DND-41 (cell line): ENCODE measurements at regions not wholly inside any gene's neighbourhood (a gene's known extent, or its start where the extent isn't known, plus 50 kb on each side); places are given as distances from the start of the nearest gene placed in this dataset.

Experiments
- ATAC-seq: fragments of 200-7000 bp; cut with Tn5 transposase; 3 replicates; pipeline ENCODE4 v1.9.1; 2021; ENCODE audit warnings: low read depth; ENCODE audit not compliant: insufficient read depth
- DNase-seq: peaks from one replicate; pipeline ENCODE4 v3.0.0-alpha.2; 2020
- H2AFZ ChIP-seq: 2 replicates; pipeline ENCODE4 v1.6.0; 2012; ENCODE audit warnings: low read depth, low read length
- H3K27ac ChIP-seq: 2 replicates; pipeline ENCODE4 v1.5.1; 2012; ENCODE audit warnings: low read length, inconsistent platforms
- H3K27me3 ChIP-seq: fragments of 200-600 bp; sonication (generic); 2 replicates; pipeline ENCODE4 v1.6.0; 2012; ENCODE audit warnings: low read length, mild to moderate bottlenecking, inconsistent platforms; ENCODE audit not compliant: insufficient read depth, poor library complexity
- H3K36me3 ChIP-seq: 2 replicates; pipeline ENCODE4 v1.5.1; 2012; ENCODE audit warnings: low read length, inconsistent platforms; ENCODE audit not compliant: insufficient read depth
- H3K4me1 ChIP-seq: 2 replicates; pipeline ENCODE4 v1.5.1; 2012; ENCODE audit warnings: mild to moderate bottlenecking, low read length; ENCODE audit not compliant: insufficient read depth
- H3K4me2 ChIP-seq: 2 replicates; pipeline ENCODE4 v1.6.0; 2012; ENCODE audit warnings: mild to moderate bottlenecking, moderate library complexity, low read length, inconsistent platforms; ENCODE audit not compliant: insufficient read depth
- H3K4me3 ChIP-seq, 2 experiments: fragments of 200-600 bp in 1 of 2; shearing (Covaris generic) in 1 of 2; 2 replicates each; pipeline ENCODE4 v1.5.1; 2012 to 2016; ENCODE audit warnings: inconsistent platforms in 2 of 2, low read length in 2 of 2, mild to moderate bottlenecking in 2 of 2, low read depth in 1 of 2, moderate library complexity in 1 of 2
- H3K79me2 ChIP-seq: 2 replicates; pipeline ENCODE4 v1.6.0; 2012; ENCODE audit warnings: low read length, inconsistent platforms; ENCODE audit not compliant: insufficient read depth
- H3K9ac ChIP-seq: 2 replicates; pipeline ENCODE4 v1.6.0; 2012; ENCODE audit warnings: low read depth, mild to moderate bottlenecking, inconsistent platforms, low read length, moderate library complexity
- H3K9me3 ChIP-seq: 2 replicates; pipeline ENCODE4 v1.5.1; 2012; ENCODE audit warnings: low read length, moderate library complexity, mild to moderate bottlenecking, inconsistent platforms; ENCODE audit not compliant: insufficient read depth, severe bottlenecking
- H4K20me1 ChIP-seq: 2 replicates; pipeline ENCODE4 v1.6.0; 2012; ENCODE audit warnings: low read length; ENCODE audit not compliant: insufficient read depth
- CTCF ChIP-seq: IDR thresholded peaks from 2 replicates; pipeline ENCODE4 v1.5.1; 2012; ENCODE audit warnings: borderline replicate concordance, low read length, moderate library complexity, mild to moderate bottlenecking; ENCODE audit not compliant: poor library complexity, severe bottlenecking; ENCODE audit errors: extremely low read depth
- EZH2 ChIP-seq: IDR thresholded peaks from 3 replicates; pipeline ENCODE4 v1.6.1; 2012; ENCODE audit warnings: borderline replicate concordance, low read depth, mild to moderate bottlenecking, moderate library complexity, low read length, inconsistent platforms; ENCODE audit not compliant: severe bottlenecking

- H3K79me2 ChIP-seq = no peaks in the 10 kb centered on the region
- H3K4me1 ChIP-seq = peaks cover 7% of the 10 kb centered on the region
- no peaks in the 10 kb centered on the region for H3K36me3 ChIP-seq
- TF ChIP-seq CTCF (no peak), EZH2 (no peak)
- no peaks in the 10 kb centered on the region for H3K9me3 ChIP-seq
- H3K9ac ChIP-seq = no peak overlapping the region
- H3K27ac ChIP-seq = no peak overlapping the region
- no peak overlapping the region for H3K4me3 ChIP-seq
- no peaks in the 10 kb centered on the region for H3K27me3 ChIP-seq
- H2AFZ ChIP-seq = no peak overlapping the region
- H3K4me2 ChIP-seq = no peak overlapping the region
- H4K20me1 ChIP-seq = no peaks in the 10 kb centered on the region
- DNase-seq (no peak), ATAC-seq (no peak)
These were observed 88.5 kb downstream of the IRX1 start for GRCh38 chr5:3684118-3684517.

GRCh38 chr5:3684771-3685354 is 89.2 kb downstream of the IRX1 start:
- no peaks in the 10 kb centered on the region for H3K9me3 ChIP-seq
- no peaks in the 10 kb centered on the region for H3K79me2 ChIP-seq
- H3K36me3 ChIP-seq = no peaks in the 10 kb centered on the region
- TF ChIP-seq EZH2 = no peak
- TF ChIP-seq CTCF = no peak
- no peak overlapping the region for H3K4me3 ChIP-seq
- H4K20me1 ChIP-seq = no peaks in the 10 kb centered on the region
- H3K4me2 ChIP-seq = no peak overlapping the region
- no peak overlapping the region for H2AFZ ChIP-seq
- H3K9ac ChIP-seq = no peak overlapping the region
- no peak for ATAC-seq
- no peak overlapping the region for H3K27ac ChIP-seq
- no peaks in the 10 kb centered on the region for H3K27me3 ChIP-seq
- DNase-seq = no peak
- H3K4me1 ChIP-seq = peaks cover 7% of the 10 kb centered on the region

- no peaks in the 10 kb centered on the region for H3K4me1 ChIP-seq
- no peak overlapping the region for H3K4me3 ChIP-seq
- ATAC-seq = no peak
- no peaks in the 10 kb centered on the region for H3K27me3 ChIP-seq
- no peak for DNase-seq
- H3K79me2 ChIP-seq = no peaks in the 10 kb centered on the region
- no peaks in the 10 kb centered on the region for H4K20me1 ChIP-seq
- H3K9ac ChIP-seq = no peak overlapping the region
- H3K36me3 ChIP-seq = no peaks in the 10 kb centered on the region
- no peak overlapping the region for H3K4me2 ChIP-seq
- H3K27ac ChIP-seq = no peak overlapping the region
- H3K9me3 ChIP-seq = peaks cover 9% of the 10 kb centered on the region
- no peak for TF ChIP-seq EZH2
- no peak for TF ChIP-seq CTCF
- no peak overlapping the region for H2AFZ ChIP-seq
These were observed 99.2 kb downstream of the IRX1 start for GRCh38 chr5:3694819-3695218.

GRCh38 chr5:3695818-3696217 is 100.2 kb downstream of the IRX1 start:
- Histone ChIP-seq H3K79me2 (no peaks in the 10 kb centered on the region), H3K4me3 (no peak overlapping the region), H3K9me3 (peaks cover 9% of the 10 kb centered on the region), H3K9ac (no peak overlapping the region), H3K27ac (no peak overlapping the region), H3K4me1 (peaks cover 4% of the 10 kb centered on the region), H3K4me2 (no peak overlapping the region), H2AFZ (no peak overlapping the region), H4K20me1 (no peaks in the 10 kb centered on the region), H3K27me3 (no peaks in the 10 kb centered on the region), H3K36me3 (no peaks in the 10 kb centered on the region)
- no peak for DNase-seq
- ATAC-seq = no peak
- TF ChIP-seq CTCF (no peak), EZH2 (no peak)
